HG02763 (cell line): ENCODE measurements at regions not wholly inside any gene's neighbourhood (a gene's known extent, or its start where the extent isn't known, plus 50 kb on each side); places are given as distances from the start of the nearest gene placed in this dataset.

Experiments
- ATAC-seq: cut with Tn5 transposase; IDR thresholded peaks from one replicate; pipeline ENCODE4 v1.9.1; 2021; ENCODE audit warnings: mild to moderate bottlenecking, moderate library complexity; ENCODE audit not compliant: unreplicated experiment

- no peak for ATAC-seq
Measured at GRCh38 chr12:41777064-41777790, 367.4 kb downstream of the GXYLT1 start.

DNA sequence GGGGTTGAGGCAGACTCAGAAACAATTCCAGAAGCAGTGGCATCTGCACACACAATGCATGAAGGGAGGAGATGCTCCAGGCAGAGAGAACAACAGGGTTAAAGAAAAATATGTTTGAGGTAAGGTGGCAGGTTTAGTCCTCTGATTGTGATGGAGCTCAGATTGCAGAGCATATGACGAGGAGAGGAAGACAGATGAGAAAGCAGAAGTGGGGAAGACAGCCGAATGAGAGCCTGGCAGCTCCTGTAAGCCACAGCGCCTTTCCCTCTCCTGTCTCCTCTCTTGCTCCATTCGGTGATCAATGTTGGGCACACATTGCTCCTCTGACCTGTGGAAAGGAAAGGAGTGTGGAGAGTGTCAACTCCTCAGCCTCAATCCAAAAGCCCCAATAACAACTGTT, 372.2 kb downstream of the GXYLT1 start:
- no peak for ATAC-seq

- peak; percentile 90 for ATAC-seq
Measured at GRCh38 chr12:41769810-41770209, 374.9 kb downstream of the GXYLT1 start.

DNA sequence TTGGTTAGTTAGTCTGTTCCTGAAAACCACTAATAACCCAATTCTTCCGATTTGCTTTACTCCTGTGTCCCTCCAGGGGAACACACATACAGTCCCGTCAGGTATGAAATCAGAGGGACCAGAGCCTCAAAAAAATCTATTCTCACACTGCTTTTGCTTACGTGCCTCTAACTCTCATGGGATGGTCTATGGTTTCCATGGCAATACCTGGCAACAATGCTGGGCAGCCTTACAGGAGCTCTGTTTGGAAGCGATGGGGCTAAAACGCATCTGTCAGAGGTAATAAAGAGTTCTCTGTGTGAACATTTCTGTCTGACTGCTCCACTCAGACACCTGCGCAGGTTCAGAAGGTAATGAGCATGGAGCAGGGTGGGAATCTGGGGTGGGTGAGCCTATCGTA, 376.2 kb downstream of the GXYLT1 start:
- no peak for ATAC-seq

DNA sequence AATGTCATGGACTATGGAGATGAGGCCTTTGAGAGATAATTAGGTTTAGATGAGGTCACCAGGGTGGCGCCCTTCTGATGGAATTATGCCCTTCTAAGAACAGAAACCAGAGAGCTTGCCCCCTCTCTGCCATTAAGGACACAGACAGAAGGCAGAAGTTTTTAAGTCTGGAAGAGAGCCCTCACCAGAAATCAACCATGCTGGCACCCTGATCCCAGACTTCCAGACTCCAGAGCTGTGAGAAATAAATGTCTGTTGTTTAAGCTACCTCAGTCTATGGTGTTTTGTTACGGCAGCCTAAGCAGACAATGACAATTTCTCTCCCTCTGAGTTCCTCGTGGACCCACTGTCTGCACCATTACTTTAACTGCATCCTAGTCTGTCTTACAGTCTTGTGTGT, 382.0 kb downstream of the GXYLT1 start:
- no peak for ATAC-seq

DNA sequence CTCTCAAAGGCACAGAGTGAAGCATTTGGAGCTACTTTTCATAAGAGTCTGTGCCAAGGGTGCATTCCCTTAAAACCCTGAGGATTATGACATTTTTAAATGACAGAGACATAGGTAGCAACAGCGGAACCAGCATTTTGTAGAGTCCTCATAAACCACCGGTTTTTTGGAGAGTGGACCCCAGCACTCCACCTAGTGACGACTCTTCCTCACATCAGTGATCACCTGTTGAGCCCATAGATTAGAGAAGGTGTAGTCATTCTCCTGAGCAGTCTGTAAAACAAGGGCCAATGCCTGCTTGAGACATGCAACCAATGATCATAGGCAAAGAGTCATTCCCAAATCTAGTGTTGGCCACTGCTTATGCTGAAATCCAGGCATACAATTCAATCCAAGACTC, 399.1 kb downstream of the GXYLT1 start:
- ATAC-seq = no peak

DNA sequence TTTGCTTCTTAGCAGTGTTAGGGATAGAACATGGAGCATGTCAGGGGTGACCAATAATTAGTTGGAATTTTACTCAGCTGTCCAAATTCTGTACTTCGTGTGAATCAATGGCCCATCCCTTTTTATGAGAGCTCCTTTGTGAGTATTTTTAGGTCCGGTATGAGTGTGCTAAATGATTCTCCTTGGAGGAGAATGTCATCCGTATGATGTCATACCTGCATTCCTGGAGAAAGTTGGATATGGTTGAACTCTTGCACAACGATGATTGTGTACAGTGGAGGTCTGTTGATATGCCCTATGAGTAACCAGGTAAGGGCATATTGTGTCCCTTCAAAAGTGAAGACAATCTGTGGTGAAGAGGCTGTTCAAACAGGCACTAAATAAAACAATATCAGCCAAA, 400.8 kb downstream of the GXYLT1 start:
- ATAC-seq = no peak

- no peak for ATAC-seq
Measured at GRCh38 chr12:41739066-41739465, 405.6 kb downstream of the GXYLT1 start.

DNA sequence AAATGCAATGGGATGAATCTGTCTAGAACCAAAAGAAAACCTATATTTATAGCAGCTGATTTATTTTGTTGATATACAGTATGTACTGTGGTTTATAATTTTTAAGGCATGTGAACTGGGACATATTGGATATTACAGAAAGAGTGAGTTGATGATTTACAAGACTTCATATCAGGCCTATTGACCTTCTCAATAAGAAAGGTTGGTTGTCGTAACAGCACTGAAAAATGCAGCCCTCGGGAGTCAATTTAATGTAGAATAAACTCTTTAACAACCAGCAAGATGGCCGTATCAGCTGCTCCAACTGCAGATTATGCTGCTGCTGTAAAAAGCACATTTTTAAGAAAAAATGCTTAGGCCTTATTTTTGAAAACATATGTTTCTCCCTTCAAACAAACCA, 407.3 kb downstream of the GXYLT1 start:
- no peak for ATAC-seq

DNA sequence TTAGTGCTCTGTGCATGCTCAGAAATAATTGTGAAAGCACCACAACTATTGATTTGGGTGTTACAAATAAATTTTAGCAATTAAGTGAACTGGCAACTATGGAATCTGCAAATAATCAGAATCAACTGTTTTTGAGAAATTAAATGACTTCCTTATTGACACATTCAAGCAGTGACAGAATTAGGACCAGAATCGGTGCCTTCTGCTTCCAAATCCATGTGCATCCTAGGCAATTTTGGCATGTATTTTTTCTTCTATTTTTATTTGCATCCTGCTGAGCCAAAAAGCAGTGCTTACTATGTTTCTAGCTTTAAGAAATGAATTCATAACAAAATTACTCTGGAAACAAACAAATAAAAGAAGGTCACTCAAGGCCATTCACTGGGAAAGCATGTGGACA, 408.2 kb downstream of the GXYLT1 start:
- no peak for ATAC-seq

DNA sequence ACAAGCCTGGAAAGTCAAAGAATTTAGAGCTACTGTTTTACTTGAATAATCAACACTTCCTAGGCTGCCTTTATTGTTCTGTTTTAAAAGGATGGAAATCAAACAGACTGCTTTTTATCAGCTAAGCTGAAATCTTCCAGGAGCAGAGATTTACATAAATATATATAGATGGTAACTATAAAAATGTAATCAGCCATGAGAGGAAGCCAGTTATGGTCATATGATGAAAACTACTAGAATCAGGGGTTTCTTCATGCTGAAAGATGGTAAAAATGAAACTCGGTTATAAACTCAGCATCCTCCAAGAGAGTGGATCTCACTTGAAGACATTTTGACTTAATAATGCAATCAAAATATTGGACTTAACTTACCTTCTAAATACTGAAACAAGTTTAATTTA, 413.0 kb downstream of the GXYLT1 start:
- no peak for ATAC-seq

GRCh38 chr12:41731061-41731460, 413.6 kb downstream of the GXYLT1 start:
- no peak for ATAC-seq

GRCh38 chr12:41724216-41724615, 420.5 kb downstream of the GXYLT1 start:
- ATAC-seq = no peak

- no peak for ATAC-seq
Measured at GRCh38 chr12:41719214-41719613, 425.5 kb downstream of the GXYLT1 start.

- no peak for ATAC-seq
Measured at GRCh38 chr12:41715256-41715655, 429.4 kb downstream of the GXYLT1 start.

- no peak for ATAC-seq
Measured at GRCh38 chr12:41709463-41710285, 435.0 kb downstream of the GXYLT1 start.

- no peak for ATAC-seq
Measured at GRCh38 chr12:41709012-41709411, 435.7 kb downstream of the GXYLT1 start.

DNA sequence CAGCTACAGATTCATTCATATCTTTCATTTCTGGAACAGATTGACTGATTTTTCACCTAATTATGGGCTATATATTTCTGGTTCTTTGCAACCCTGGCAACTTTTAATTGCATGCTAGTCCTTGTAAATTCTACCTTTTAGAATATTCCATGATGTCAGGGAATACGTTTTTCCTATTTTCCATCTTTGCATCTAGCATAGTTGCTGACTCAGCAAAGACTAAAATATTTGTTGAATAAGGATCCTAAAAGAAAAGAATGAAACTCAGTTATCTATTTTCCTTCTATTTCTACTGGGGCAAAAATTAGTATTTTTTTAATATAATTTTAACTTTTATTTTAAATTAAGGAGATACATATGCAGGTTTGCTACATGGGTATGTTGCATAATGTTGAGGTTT, 438.3 kb downstream of the GXYLT1 start:
- no peak for ATAC-seq

GRCh38 chr12:41701943-41702601, 442.6 kb downstream of the GXYLT1 start:
- no peak for ATAC-seq

- ATAC-seq = no peak
Measured at GRCh38 chr12:41700940-41701339, 443.7 kb downstream of the GXYLT1 start.

DNA sequence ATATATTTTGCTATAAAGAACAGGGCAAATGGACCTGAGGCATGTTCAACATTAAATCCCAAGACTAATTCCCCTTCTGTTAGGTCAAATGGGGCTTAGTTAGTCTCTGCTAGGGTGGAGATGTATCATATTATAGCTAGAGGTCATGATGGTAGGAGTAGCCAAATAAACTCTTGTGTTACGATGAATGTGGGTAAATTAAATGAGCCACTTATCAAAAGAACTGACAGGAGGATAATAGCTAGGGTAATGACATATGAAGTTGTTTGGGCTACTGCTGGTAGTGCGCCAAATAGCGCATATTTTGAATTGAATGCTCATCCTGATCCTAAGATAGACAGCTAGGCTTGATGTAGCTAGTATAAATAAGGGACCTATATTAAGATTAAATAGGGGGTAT, 445.0 kb downstream of the GXYLT1 start:
- no peak for ATAC-seq

GRCh38 chr12:41697161-41697560, 447.5 kb downstream of the GXYLT1 start:
- no peak for ATAC-seq
